PC-3 (cell line): ENCODE measurements at regions not wholly inside any gene's neighbourhood (a gene's known extent, or its start where the extent isn't known, plus 50 kb on each side); places are given as distances from the start of the nearest gene placed in this dataset.

Experiments used
- ATAC-seq: fragments of 200-7000 bp; cut with Tn5 transposase; 2 replicates; pipeline ENCODE4 v1.9.1; 2020; ENCODE audit warnings: mild to moderate bottlenecking, moderate library complexity
- BruUV-seq: library from RNA; stranded (reverse); fragments of 400-500 nt; replicated peaks from 2 replicates; lab custom pipeline; 2021; lab: Mats Ljungman, UMichigan
- CTCF ChIA-PET: fragments of 300-600 bp; sonication (Branson Sonifier 250); formaldehyde crosslinking; loops from one replicate; lab custom pipeline; 2022; ENCODE audit warnings: antibody characterized with exemption; lab: Charles Lee
- POLR2A ChIA-PET: fragments of 300-600 bp; sonication (Branson Sonifier 250); formaldehyde crosslinking; loops from one replicate; lab custom pipeline; 2022; ENCODE audit warnings: antibody characterized with exemption; ENCODE audit not compliant: unreplicated experiment; lab: Charles Lee
- DNase-seq: peaks from one replicate; pipeline ENCODE4 v3.0.0-alpha.2; 2015
- H2AFZ ChIP-seq: fragments of 300-600 bp; sonication (generic); 2 replicates; pipeline ENCODE4 v1.6.0; 2016; ENCODE audit warnings: antibody characterized with exemption, low read length
- H3F3A ChIP-seq: fragments of 300-600 bp; sonication (generic); one replicate; pipeline ENCODE4 v1.6.0; 2017; ENCODE audit warnings: antibody characterized with exemption, low read length, control low read depth, mild to moderate bottlenecking; ENCODE audit not compliant: unreplicated experiment
- H3K27ac ChIP-seq: fragments of 300-600 bp; sonication (generic); 2 replicates; pipeline ENCODE4 v1.5.1; 2016; ENCODE audit warnings: mild to moderate bottlenecking, low read length
- H3K27me3 ChIP-seq: fragments of 300-600 bp; sonication (generic); 2 replicates; pipeline ENCODE4 v1.6.1; 2016; ENCODE audit warnings: low read length, mixed read lengths
- H3K36me3 ChIP-seq: fragments of 300-600 bp; sonication (generic); 2 replicates; pipeline ENCODE4 v1.6.1; 2016; ENCODE audit warnings: low read depth, mixed run types, low read length, mixed read lengths
- H3K4me1 ChIP-seq: fragments of 300-600 bp; sonication (generic); 2 replicates; pipeline ENCODE4 v1.5.1; 2016; ENCODE audit warnings: low read length; ENCODE audit not compliant: insufficient read depth
- H3K4me2 ChIP-seq: fragments of 300-600 bp; sonication (generic); 2 replicates; pipeline ENCODE4 v1.6.0; 2016; ENCODE audit warnings: low read length
- H3K4me3 ChIP-seq: fragments of 300-600 bp; sonication (generic); 2 replicates; pipeline ENCODE4 v1.5.1; 2016; ENCODE audit warnings: mild to moderate bottlenecking, low read length, mixed read lengths
- H3K79me2 ChIP-seq: fragments of 300-600 bp; sonication (generic); 2 replicates; pipeline ENCODE4 v1.6.1; 2017; ENCODE audit warnings: low read length, mixed read lengths
- H3K9ac ChIP-seq: fragments of 300-600 bp; sonication (generic); 2 replicates; pipeline ENCODE4 v1.6.0; 2016; ENCODE audit warnings: mild to moderate bottlenecking, low read length
- H3K9me2 ChIP-seq: fragments of 300-600 bp; sonication (generic); replicated peaks from 2 replicates; pipeline ENCODE4 v1.6.1; 2016; ENCODE audit warnings: mixed run types, low read length, mixed read lengths
- H3K9me3 ChIP-seq: fragments of 300-600 bp; sonication (generic); 2 replicates; pipeline ENCODE4 v1.6.1; 2016; ENCODE audit warnings: low read length, mixed read lengths
- H4K20me1 ChIP-seq: fragments of 300-600 bp; sonication (generic); 2 replicates; pipeline ENCODE4 v1.6.1; 2016; ENCODE audit warnings: low read length, mixed read lengths
- EZH2 ChIP-seq: fragments of 300-600 bp; sonication (generic); IDR thresholded peaks from one replicate; pipeline ENCODE4 v1.6.1; 2017; ENCODE audit warnings: antibody characterized with exemption, mild to moderate bottlenecking, low read length; ENCODE audit not compliant: unreplicated experiment
- EZH2phosphoT487 ChIP-seq: fragments of 300-600 bp; sonication (generic); IDR thresholded peaks from 2 replicates; pipeline ENCODE4 v1.6.1; 2018; ENCODE audit warnings: mild to moderate bottlenecking, antibody characterized with exemption, low read length, borderline replicate concordance
- intact Hi-C: fragments of 100-400 bp; cut with micrococcal nuclease; formaldehyde crosslinking; loops from 2 replicates; pipeline ENCODE4 v1.9.0; 2023
- TF ChIP-seq, protein P1 (sequence below): fragments of 300-600 bp; sonication (generic); conservative IDR thresholded peaks from 2 replicates; pipeline ENCODE4 v1.5.1; 2017; ENCODE audit warnings: antibody characterized with exemption, low read depth, mild to moderate bottlenecking, low read length

DNA sequence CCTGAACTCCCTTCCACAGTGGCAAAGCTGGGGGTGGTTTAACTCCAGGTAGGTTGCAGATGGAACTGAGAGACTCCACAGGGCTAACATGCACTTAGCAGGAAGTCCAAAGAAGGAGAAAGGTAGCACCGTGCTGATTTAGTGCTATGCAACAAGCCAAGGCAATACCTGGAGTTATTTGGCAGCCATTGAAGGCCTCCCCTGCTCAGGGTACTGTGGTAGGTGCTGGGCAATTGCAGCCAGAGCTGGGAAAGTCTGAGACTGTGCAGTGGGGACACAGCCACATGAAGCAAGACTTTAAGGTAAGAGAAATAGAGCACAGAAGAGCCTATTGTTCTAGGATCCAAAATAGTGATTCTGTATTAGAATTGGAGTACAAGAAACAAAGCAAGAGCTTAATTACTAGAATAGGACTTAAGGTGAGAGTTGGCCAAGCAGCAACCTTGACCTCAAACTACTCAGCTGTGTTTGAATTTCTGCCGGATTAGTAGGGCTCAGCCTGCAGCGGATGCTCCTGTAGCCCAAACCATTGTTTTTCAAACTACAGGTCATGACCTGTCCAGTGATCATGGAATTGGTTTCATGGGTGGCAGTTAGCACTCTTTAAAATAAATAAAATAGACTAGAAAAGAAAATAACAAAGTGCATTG is 80.8 kb upstream of the STMND1 start:
- TF ChIP-seq, protein P1, sequence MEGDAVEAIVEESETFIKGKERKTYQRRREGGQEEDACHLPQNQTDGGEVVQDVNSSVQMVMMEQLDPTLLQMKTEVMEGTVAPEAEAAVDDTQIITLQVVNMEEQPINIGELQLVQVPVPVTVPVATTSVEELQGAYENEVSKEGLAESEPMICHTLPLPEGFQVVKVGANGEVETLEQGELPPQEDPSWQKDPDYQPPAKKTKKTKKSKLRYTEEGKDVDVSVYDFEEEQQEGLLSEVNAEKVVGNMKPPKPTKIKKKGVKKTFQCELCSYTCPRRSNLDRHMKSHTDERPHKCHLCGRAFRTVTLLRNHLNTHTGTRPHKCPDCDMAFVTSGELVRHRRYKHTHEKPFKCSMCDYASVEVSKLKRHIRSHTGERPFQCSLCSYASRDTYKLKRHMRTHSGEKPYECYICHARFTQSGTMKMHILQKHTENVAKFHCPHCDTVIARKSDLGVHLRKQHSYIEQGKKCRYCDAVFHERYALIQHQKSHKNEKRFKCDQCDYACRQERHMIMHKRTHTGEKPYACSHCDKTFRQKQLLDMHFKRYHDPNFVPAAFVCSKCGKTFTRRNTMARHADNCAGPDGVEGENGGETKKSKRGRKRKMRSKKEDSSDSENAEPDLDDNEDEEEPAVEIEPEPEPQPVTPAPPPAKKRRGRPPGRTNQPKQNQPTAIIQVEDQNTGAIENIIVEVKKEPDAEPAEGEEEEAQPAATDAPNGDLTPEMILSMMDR: no peak
- no peak for TF ChIP-seq EZH2
- TF ChIP-seq EZH2phosphoT487: no peak
- no TSS peak for BruUV-seq
- Histone ChIP-seq H3K4me3 (no peak overlapping the region), H3K36me3 (no peaks in the 10 kb centered on the region), H3K27me3 (no peaks in the 10 kb centered on the region), H2AFZ (no peak overlapping the region), H3F3A (no peaks in the 10 kb centered on the region), H3K4me1 (no peaks in the 10 kb centered on the region), H3K9me2 (no peaks in the 10 kb centered on the region), H3K9ac (no peak overlapping the region), H3K9me3 (no peaks in the 10 kb centered on the region), H3K79me2 (no peaks in the 10 kb centered on the region), H3K27ac (no peak overlapping the region), H3K4me2 (no peak overlapping the region), H4K20me1 (no peaks in the 10 kb centered on the region)
- ChIA-PET CTCF (no interaction called here), POLR2A (no interaction called here)
- DNase-seq (no peak), ATAC-seq (no peak)
- intact Hi-C loops: no loop called here

- no peak overlapping the region for H2AFZ ChIP-seq
- no peaks in the 10 kb centered on the region for H3K36me3 ChIP-seq
- H3K27ac ChIP-seq: no peak overlapping the region
- no peak overlapping the region for H3K9ac ChIP-seq
- no peaks in the 10 kb centered on the region for H3K27me3 ChIP-seq
- CTCF ChIA-PET: no interaction called here
- TF ChIP-seq EZH2: no peak
- no peaks in the 10 kb centered on the region for H4K20me1 ChIP-seq
- H3K9me2 ChIP-seq: no peaks in the 10 kb centered on the region
- H3K9me3 ChIP-seq: no peaks in the 10 kb centered on the region
- POLR2A ChIA-PET: interaction anchor here (0.6 kb wide), 1 partner anchor 1016 kb away, joined by 5 read pairs; no protein-coding TSS in a partner anchor
- no peaks in the 10 kb centered on the region for H3K79me2 ChIP-seq
- H3K4me3 ChIP-seq: no peak overlapping the region
- no peak overlapping the region for H3K4me2 ChIP-seq
- H3K4me1 ChIP-seq: peaks cover 20% of the 10 kb centered on the region
- DNase-seq (peak; percentile 62), ATAC-seq (peak; percentile 80)
- BruUV-seq: no TSS peak
- intact Hi-C loops: no loop called here
- no peaks in the 10 kb centered on the region for H3F3A ChIP-seq
Measured at GRCh38 chr6:17018425-17018824, 83.4 kb upstream of the STMND1 start.

DNA sequence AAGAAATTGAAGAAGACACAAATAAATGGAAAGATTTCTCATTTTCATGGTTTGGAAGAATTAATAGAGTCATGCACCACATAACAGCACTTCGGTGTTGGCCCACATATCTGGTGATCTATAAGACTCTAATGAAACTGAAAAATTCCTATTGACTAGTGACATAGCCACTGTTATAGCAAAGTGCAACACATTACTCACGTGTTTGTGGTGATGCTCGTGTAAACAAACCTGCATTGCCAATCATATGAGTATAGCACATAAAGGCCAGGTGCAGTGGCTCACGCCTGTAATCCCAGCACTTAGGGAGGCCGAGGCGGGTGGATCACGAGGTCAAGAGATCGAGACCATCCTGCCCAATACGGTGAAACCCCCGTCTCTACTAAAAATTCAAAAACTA is 84.4 kb upstream of the STMND1 start:
- no peaks in the 10 kb centered on the region for H3F3A ChIP-seq
- no peak overlapping the region for H3K9ac ChIP-seq
- CTCF ChIA-PET: interaction anchor here (0.6 kb wide), 1 partner anchor 22 kb away, joined by 3 read pairs; no protein-coding TSS in a partner anchor
- DNase-seq: peak; percentile 54
- H4K20me1 ChIP-seq: no peaks in the 10 kb centered on the region
- no peaks in the 10 kb centered on the region for H3K9me3 ChIP-seq
- no peak overlapping the region for H3K4me2 ChIP-seq
- peaks cover 30% of the 10 kb centered on the region for H3K4me1 ChIP-seq
- no peak overlapping the region for H2AFZ ChIP-seq
- no peak overlapping the region for H3K4me3 ChIP-seq
- POLR2A ChIA-PET: interaction anchor here (0.6 kb wide), 1 partner anchor 252 kb away, joined by 3 read pairs; no protein-coding TSS in a partner anchor
- H3K27ac ChIP-seq: no peak overlapping the region
- H3K27me3 ChIP-seq: no peaks in the 10 kb centered on the region
- intact Hi-C loops: no loop called here
- no peaks in the 10 kb centered on the region for H3K79me2 ChIP-seq
- no peaks in the 10 kb centered on the region for H3K9me2 ChIP-seq
- no peaks in the 10 kb centered on the region for H3K36me3 ChIP-seq
- no TSS peak for BruUV-seq
- TF ChIP-seq, protein P1: no peak
- TF ChIP-seq EZH2phosphoT487 (no peak), EZH2 (no peak)
- ATAC-seq: no peak
